Mesenchymal stem cell (in vitro differentiated cells and primary cell): ENCODE measurements at regions not wholly inside any gene's neighbourhood (a gene's known extent, or its start where the extent isn't known, plus 50 kb on each side); places are given as distances from the start of the nearest gene placed in this dataset.

ENCODE experiments used
- DNase-seq: peaks from one replicate; pipeline ENCODE4 v3.0.0-alpha.2; 2013
- H2AFZ ChIP-seq: one replicate; pipeline ENCODE4 v1.6.1; 2013; ENCODE audit warnings: low read depth, mild to moderate bottlenecking, control low read depth, inconsistent platforms, low read length, moderate library complexity
- H2AK5ac ChIP-seq: 2 replicates; pipeline ENCODE4 v1.6.1; 2013; ENCODE audit warnings: low read length, moderate library complexity, mild to moderate bottlenecking, inconsistent platforms; ENCODE audit not compliant: severe bottlenecking
- H2BK120ac ChIP-seq: one replicate; pipeline ENCODE4 v1.6.1; 2013; ENCODE audit warnings: low read depth, mild to moderate bottlenecking, inconsistent platforms, low read length, moderate library complexity
- H2BK12ac ChIP-seq, 2 experiments: one replicate each; pipeline ENCODE4 v1.6.1; 2013; ENCODE audit warnings: inconsistent platforms in 2 of 2, low read length in 2 of 2, mild to moderate bottlenecking in 2 of 2, moderate library complexity in 2 of 2, control low read depth in 1 of 2
- H2BK15ac ChIP-seq: one replicate; pipeline ENCODE4 v1.6.1; 2013; ENCODE audit warnings: mild to moderate bottlenecking, low read depth, inconsistent platforms; ENCODE audit not compliant: poor library complexity, severe bottlenecking
- H2BK5ac ChIP-seq: 2 replicates; pipeline ENCODE4 v1.6.1; 2013; ENCODE audit warnings: low read depth, mild to moderate bottlenecking, low read length, control low read depth, inconsistent platforms; ENCODE audit not compliant: poor library complexity, severe bottlenecking
- H3K14ac ChIP-seq, 2 experiments: one replicate each; pipeline ENCODE4 v1.6.1; 2013; ENCODE audit warnings: inconsistent platforms in 2 of 2, low read length in 2 of 2, control low read depth in 1 of 2, mild to moderate bottlenecking in 1 of 2, moderate library complexity in 1 of 2
- H3K18ac ChIP-seq, 2 experiments: one replicate each; pipeline ENCODE4 v1.6.1; 2013; ENCODE audit warnings: inconsistent platforms in 2 of 2, low read length in 2 of 2, control low read depth in 1 of 2, low read depth in 1 of 2, mild to moderate bottlenecking in 1 of 2
- H3K23ac ChIP-seq, 2 experiments: one replicate each; pipeline ENCODE4 v1.6.1; 2013; ENCODE audit warnings: inconsistent platforms in 2 of 2, low read length in 2 of 2, mild to moderate bottlenecking in 2 of 2, moderate library complexity in 2 of 2, control low read depth in 1 of 2
- H3K27ac ChIP-seq: 2 replicates; pipeline ENCODE4 v1.5.1; 2013; ENCODE audit warnings: mild to moderate bottlenecking, moderate library complexity, low read length, control low read depth, inconsistent platforms; ENCODE audit not compliant: poor library complexity, severe bottlenecking
- H3K27me3 ChIP-seq, 2 experiments: 2 replicates each; pipeline versions ENCODE4 v1.6.1 to v1.7.0; 2013; ENCODE audit warnings: low read length in 2 of 2, mild to moderate bottlenecking in 2 of 2, moderate library complexity in 2 of 2, control low read depth in 1 of 2, inconsistent platforms in 1 of 2; ENCODE audit not compliant: control insufficient read depth in 1 of 2, insufficient read depth in 1 of 2
- H3K36me3 ChIP-seq, 2 experiments: 2 replicates each; pipeline versions ENCODE4 v1.6.1 to v1.7.0; 2013; ENCODE audit warnings: low read length in 2 of 2, control low read depth in 1 of 2, inconsistent platforms in 1 of 2, low read depth in 1 of 2, mild to moderate bottlenecking in 1 of 2; ENCODE audit not compliant: insufficient read depth in 2 of 2, control insufficient read depth in 1 of 2
- H3K4ac ChIP-seq, 2 experiments: one replicate each; pipeline ENCODE4 v1.6.1; 2013; ENCODE audit warnings: inconsistent platforms in 2 of 2, low read length in 2 of 2, mild to moderate bottlenecking in 2 of 2, moderate library complexity in 2 of 2, control low read depth in 1 of 2, low read depth in 1 of 2
- H3K4me1 ChIP-seq: 2 replicates; pipeline ENCODE4 v1.6.1; 2013; ENCODE audit warnings: low read depth, low read length, control low read depth; ENCODE audit not compliant: control insufficient read depth, insufficient read depth
- H3K4me2 ChIP-seq: 2 replicates; pipeline ENCODE4 v1.6.1; 2013; ENCODE audit warnings: low read length, mild to moderate bottlenecking, inconsistent platforms; ENCODE audit not compliant: poor library complexity, severe bottlenecking
- H3K4me3 ChIP-seq, 2 experiments: 2 replicates each; pipeline versions ENCODE4 v1.5.1 to v1.7.0; 2013; ENCODE audit warnings: low read length in 2 of 2, mild to moderate bottlenecking in 2 of 2, control low read depth in 1 of 2, low read depth in 1 of 2; ENCODE audit not compliant: insufficient read depth in 1 of 2
- H3K79me1 ChIP-seq: replicated peaks from 2 replicates; pipeline ENCODE4 v1.6.1; 2013; ENCODE audit warnings: mild to moderate bottlenecking, control low read depth, low read length, inconsistent platforms; ENCODE audit not compliant: poor library complexity, severe bottlenecking
- H3K9ac ChIP-seq: 2 replicates; pipeline ENCODE4 v1.7.0; 2013; ENCODE audit warnings: mild to moderate bottlenecking, low read length, moderate library complexity
- H3K9me3 ChIP-seq: 2 replicates; pipeline ENCODE4 v1.7.0; 2013; ENCODE audit warnings: mild to moderate bottlenecking, low read length; ENCODE audit not compliant: control insufficient read depth
- H4K8ac ChIP-seq: one replicate; pipeline ENCODE4 v1.6.1; 2013; ENCODE audit warnings: inconsistent platforms, mild to moderate bottlenecking, low read length, moderate library complexity
- H4K91ac ChIP-seq: one replicate; pipeline ENCODE4 v1.6.1; 2013; ENCODE audit warnings: mild to moderate bottlenecking, low read length, inconsistent platforms
- WGBS: methylation state at CpG from one replicate; pipeline ENCODE4 v1.1.7; 2013; ENCODE audit warnings: mixed read lengths; 5-methylcytosine and 5-hydroxymethylcytosine counted together

DNA sequence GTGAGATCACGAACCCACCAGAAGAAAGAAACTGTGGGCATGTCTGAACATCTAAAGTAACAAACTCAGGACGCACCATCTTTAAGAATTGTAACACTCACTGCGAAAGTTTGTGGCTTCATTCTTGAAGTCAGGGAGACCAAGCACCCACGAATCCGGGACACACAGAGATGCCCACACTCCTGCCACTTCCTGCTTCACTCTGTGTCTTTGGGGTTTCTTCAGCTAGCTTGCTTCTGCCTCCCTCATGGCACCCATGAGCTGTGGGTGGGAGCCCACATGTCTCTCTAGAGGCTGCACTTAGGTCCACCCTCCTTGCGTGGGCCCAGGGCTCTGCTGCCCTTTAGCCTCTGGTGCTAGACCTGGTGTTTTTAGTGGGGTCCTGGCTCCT, 61.2 kb upstream of the CNOT6 start:
- no peak overlapping the region for H3K14ac ChIP-seq
- no peak overlapping the region for H3K4ac ChIP-seq
- DNase-seq = no peak

DNA sequence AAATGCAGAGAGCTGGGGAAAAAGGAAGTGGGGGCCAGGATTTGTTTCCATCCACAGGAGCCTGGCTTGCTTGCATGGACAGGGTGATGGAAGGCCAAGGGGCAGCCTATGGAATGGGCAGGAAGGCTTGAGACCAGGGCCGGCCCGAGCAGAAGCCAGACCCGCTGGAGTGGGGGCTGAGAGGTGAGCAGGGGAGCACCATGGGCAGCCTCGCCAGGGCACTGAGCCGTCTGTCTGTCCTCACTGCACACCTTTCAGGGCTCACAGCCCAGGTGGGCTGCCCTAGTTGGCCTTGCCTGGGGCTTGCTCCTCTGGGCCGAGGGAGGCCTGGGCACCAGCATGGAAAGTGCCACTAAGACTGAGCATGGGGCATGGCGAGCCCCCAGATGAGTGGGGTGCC, 58.6 kb upstream of the CNOT6 start:
- Histone ChIP-seq H3K18ac (no peak overlapping the region), H3K9ac (no peak overlapping the region), H3K9me3 (no peaks in the 10 kb centered on the region), H3K23ac (no peak overlapping the region), H3K79me1 (no peaks in the 10 kb centered on the region), H3K4me2 (no peak overlapping the region), H2BK15ac (no peak overlapping the region), H2AFZ (no peak overlapping the region), H3K4me1 (peaks cover 1% of the 10 kb centered on the region), H2BK120ac (no peak overlapping the region), H3K4me3 (no peak overlapping the region), H4K8ac (no peak overlapping the region), H2BK12ac (no peak overlapping the region), H2BK5ac (no peak overlapping the region), H3K4ac (no peak overlapping the region), H4K91ac (no peak overlapping the region), H3K27me3 (peaks cover 0 to 13% of the 10 kb centered on the region in 2 experiments), H3K36me3 (no peaks in the 10 kb centered on the region), H3K14ac (no peak overlapping the region), H3K27ac (no peak overlapping the region), H2AK5ac (no peak overlapping the region)
- DNase-seq = no peak
- WGBS = 84% methylated on average over 7 of the region's 7 CpGs

More for the DNA sequence above, 61.2 kb upstream of the CNOT6 start:
- Histone ChIP-seq H3K27ac (no peak overlapping the region), H3K4me1 (peaks cover 1% of the 10 kb centered on the region), H2AFZ (no peak overlapping the region), H2BK15ac (no peak overlapping the region), H3K79me1 (no peaks in the 10 kb centered on the region), H2AK5ac (no peak overlapping the region), H3K36me3 (no peaks in the 10 kb centered on the region), H3K4me3 (no peak overlapping the region), H3K23ac (no peak overlapping the region), H2BK5ac (no peak overlapping the region), H3K27me3 (peaks cover 0 to 11% of the 10 kb centered on the region in 2 experiments), H3K9ac (no peak overlapping the region), H2BK120ac (no peak overlapping the region), H3K18ac (no peak overlapping the region), H3K9me3 (no peaks in the 10 kb centered on the region), H2BK12ac (no peak overlapping the region), H3K4me2 (no peak overlapping the region), H4K91ac (no peak overlapping the region), H4K8ac (no peak overlapping the region)
- WGBS = 83% methylated on average over 6 of the region's 6 CpGs

DNA sequence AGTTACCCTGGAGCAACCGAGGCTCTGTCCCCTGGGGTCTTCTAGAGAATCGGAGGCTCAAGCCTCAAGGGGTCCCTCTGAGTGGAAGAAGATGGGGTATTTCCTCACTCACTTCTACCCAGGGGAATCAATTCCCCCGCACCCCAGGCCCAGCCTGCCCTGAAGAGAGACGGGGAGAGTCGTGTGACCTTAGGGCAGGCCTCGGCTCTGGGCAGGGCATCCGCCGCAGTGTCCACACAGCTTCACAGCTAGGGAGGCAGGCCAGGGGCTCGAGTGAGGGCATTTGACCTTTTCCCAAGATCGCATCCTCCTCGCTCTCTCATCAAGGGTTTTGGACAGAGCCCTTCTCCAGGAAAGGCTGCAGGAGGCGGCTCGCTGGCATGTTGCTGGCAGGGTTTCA, 57.9 kb upstream of the CNOT6 start:
- Histone ChIP-seq H2AFZ (no peak overlapping the region), H3K23ac (no peak overlapping the region), H3K79me1 (no peaks in the 10 kb centered on the region), H2BK15ac (no peak overlapping the region), H4K91ac (no peak overlapping the region), H3K18ac (no peak overlapping the region), H3K4me3 (no peak overlapping the region), H3K9me3 (no peaks in the 10 kb centered on the region), H3K9ac (no peak overlapping the region), H2AK5ac (no peak overlapping the region), H3K4me1 (peaks cover 1% of the 10 kb centered on the region), H4K8ac (no peak overlapping the region), H3K14ac (no peak overlapping the region), H3K27me3 (peaks cover 0 to 17% of the 10 kb centered on the region in 2 experiments), H3K27ac (no peak overlapping the region), H2BK12ac (no peak overlapping the region), H2BK120ac (no peak overlapping the region), H3K4ac (no peak overlapping the region), H2BK5ac (no peak overlapping the region), H3K36me3 (no peaks in the 10 kb centered on the region), H3K4me2 (no peak overlapping the region)
- WGBS = 90% methylated on average over 11 of the region's 13 CpGs
- no peak for DNase-seq

DNA sequence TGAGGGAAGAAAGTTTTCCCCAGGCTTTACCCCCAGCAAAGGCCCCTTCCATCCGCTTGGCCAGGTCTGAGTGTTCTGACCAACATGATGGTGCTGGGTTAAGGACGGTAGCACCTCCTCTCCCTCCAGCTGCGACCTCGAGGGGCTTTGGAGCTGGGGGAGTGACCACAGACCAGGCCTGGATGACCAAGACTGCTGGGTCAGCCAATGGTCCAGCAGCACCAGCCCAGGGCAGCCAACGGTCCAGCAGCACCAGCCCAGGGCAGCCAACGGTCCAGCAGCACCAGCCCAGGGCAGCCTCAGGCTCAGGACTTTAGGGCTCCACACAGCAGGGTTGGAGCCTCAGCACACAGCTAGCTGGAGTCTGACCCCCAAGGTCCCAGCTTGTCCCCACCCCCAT, 57.2 kb upstream of the CNOT6 start:
- no peak overlapping the region for H4K8ac ChIP-seq
- H3K4me3 ChIP-seq = no peak overlapping the region
- no peak overlapping the region for H4K91ac ChIP-seq
- H3K9ac ChIP-seq = no peak overlapping the region
- no peaks in the 10 kb centered on the region for H3K79me1 ChIP-seq
- H2BK15ac ChIP-seq = no peak overlapping the region
- H3K23ac ChIP-seq = no peak overlapping the region
- H2BK12ac ChIP-seq = no peak overlapping the region
- H3K36me3 ChIP-seq = no peaks in the 10 kb centered on the region
- no peak overlapping the region for H2AK5ac ChIP-seq
- no peak overlapping the region for H3K18ac ChIP-seq
- H3K14ac ChIP-seq = no peak overlapping the region
- no peaks in the 10 kb centered on the region for H3K9me3 ChIP-seq
- no peak overlapping the region for H3K27ac ChIP-seq
- H2AFZ ChIP-seq = no peak overlapping the region
- no peak overlapping the region for H2BK120ac ChIP-seq
- 63% methylated on average over 6 of the region's 6 CpGs for WGBS
- DNase-seq = no peak
- H3K27me3 ChIP-seq = peaks cover 0 to 21% of the 10 kb centered on the region in 2 experiments
- no peak overlapping the region for H2BK5ac ChIP-seq
- no peak overlapping the region for H3K4ac ChIP-seq
- H3K4me2 ChIP-seq = no peak overlapping the region
- H3K4me1 ChIP-seq = peaks cover 1% of the 10 kb centered on the region
